ENCODE measurements at regions not wholly inside any gene's neighbourhood (a gene's known extent, or its start where the extent isn't known, plus 50 kb on each side); places are given as distances from the start of the nearest gene placed in this dataset.

DNA sequence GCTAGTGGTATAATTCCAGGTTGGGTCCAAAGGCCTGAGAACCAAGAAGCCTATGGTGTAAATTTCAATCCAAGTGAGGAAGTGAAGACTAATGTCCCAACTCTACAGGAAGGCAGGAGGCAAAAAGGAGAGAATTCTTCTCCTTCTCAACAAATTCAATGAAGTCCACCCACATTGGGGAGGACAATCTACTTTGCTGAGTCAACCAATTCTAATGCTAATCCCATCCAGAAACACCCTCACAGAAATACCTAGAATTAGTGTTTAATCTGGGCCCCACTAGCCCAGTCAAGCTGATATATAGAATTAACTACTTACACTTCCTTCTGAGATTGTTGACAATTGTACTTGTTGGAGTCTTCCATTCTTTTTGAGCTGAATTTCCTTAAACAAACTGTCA is 413.2 kb upstream of the PHF14 start:
- Histone ChIP-seq H3K4me3 (no peak overlapping the region), H3K27me3 (replicated peaks; ENCODE audit: insufficient read depth) (no peaks in the 10 kb centered on the region), H3K4me1 (ENCODE audit: control insufficient read depth in 1 of 2, low read depth in 2 of 2) (no peaks in the 10 kb centered on the region), H3K27ac (no peak overlapping the region), H3K9me3 (no peaks in the 10 kb centered on the region), H3K36me3 (no peaks in the 10 kb centered on the region)
- ATAC-seq (ENCODE audit: insufficient number of reproducible peaks, low FRiP score, low read depth) (no peak), DNase-seq (ENCODE audit: low spot score) (no peak)
- TF ChIP-seq CTCF (IDR thresholded peaks at IDR 0.05), result no peak

- Histone ChIP-seq H3K36me3 (no peaks in the 10 kb centered on the region), H3K4me3 (no peak overlapping the region), H3K27me3 (replicated peaks; ENCODE audit: insufficient read depth) (no peaks in the 10 kb centered on the region), H3K27ac (no peak overlapping the region), H3K4me1 (ENCODE audit: control insufficient read depth in 1 of 2, low read depth in 2 of 2) (no peaks in the 10 kb centered on the region), H3K9me3 (no peaks in the 10 kb centered on the region)
- ATAC-seq (ENCODE audit: insufficient number of reproducible peaks, low FRiP score, low read depth) (no peak), DNase-seq (ENCODE audit: low spot score) (no peak)
- no peak for TF ChIP-seq CTCF (IDR thresholded peaks at IDR 0.05)
Measured at GRCh38 chr7:10568891-10569290, 404.8 kb upstream of the PHF14 start.

GRCh38 chr7:10571759-10572158 is 401.9 kb upstream of the PHF14 start:
- no peaks in the 10 kb centered on the region for H3K27me3 ChIP-seq (replicated peaks; ENCODE audit: insufficient read depth)
- no peak overlapping the region for H3K27ac ChIP-seq
- no peak for ATAC-seq (ENCODE audit: insufficient number of reproducible peaks, low FRiP score, low read depth)
- no peaks in the 10 kb centered on the region for H3K36me3 ChIP-seq
- no peak for TF ChIP-seq CTCF (IDR thresholded peaks at IDR 0.05)
- H3K4me3 ChIP-seq, result no peak overlapping the region
- no peaks in the 10 kb centered on the region for H3K4me1 ChIP-seq (ENCODE audit: control insufficient read depth in 1 of 2, low read depth in 2 of 2)
- no peak for DNase-seq (ENCODE audit: low spot score)
- no peaks in the 10 kb centered on the region for H3K9me3 ChIP-seq

GRCh38 chr7:10577866-10578374 is 395.8 kb upstream of the PHF14 start:
- no peaks in the 10 kb centered on the region for H3K9me3 ChIP-seq
- no peaks in the 10 kb centered on the region for H3K27me3 ChIP-seq (replicated peaks; ENCODE audit: insufficient read depth)
- no peaks in the 10 kb centered on the region for H3K36me3 ChIP-seq
- H3K27ac ChIP-seq, result no peak overlapping the region
- DNase-seq (ENCODE audit: low spot score) (no peak), ATAC-seq (ENCODE audit: insufficient number of reproducible peaks, low FRiP score, low read depth) (no peak)
- TF ChIP-seq CTCF (IDR thresholded peaks at IDR 0.05), result no peak
- no peaks in the 10 kb centered on the region for H3K4me1 ChIP-seq (ENCODE audit: control insufficient read depth in 1 of 2, low read depth in 2 of 2)
- no peak overlapping the region for H3K4me3 ChIP-seq

DNA sequence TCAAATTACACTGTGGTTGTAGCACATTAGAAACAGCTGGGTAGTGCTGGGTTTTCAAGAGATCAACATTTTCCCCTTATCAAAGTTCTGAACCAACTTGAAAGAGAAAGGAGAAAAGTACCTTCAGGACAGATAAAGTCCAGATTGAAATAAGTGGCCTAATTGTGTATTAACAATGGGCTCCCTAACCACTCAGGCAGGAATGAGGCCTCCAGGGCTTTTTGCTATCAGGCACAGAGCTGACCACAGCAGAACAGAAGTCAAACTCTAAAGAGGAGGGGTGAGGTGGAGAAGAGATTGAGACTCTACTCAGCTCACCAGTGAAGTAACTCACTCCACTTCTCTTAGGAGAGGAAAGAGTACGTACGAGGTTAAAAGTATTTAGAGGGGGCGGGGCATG is 394.1 kb upstream of the PHF14 start:
- Histone ChIP-seq H3K9me3 (no peaks in the 10 kb centered on the region), H3K4me1 (ENCODE audit: control insufficient read depth in 1 of 2, low read depth in 2 of 2) (no peaks in the 10 kb centered on the region), H3K27me3 (replicated peaks; ENCODE audit: insufficient read depth) (no peaks in the 10 kb centered on the region), H3K4me3 (no peak overlapping the region), H3K27ac (no peak overlapping the region), H3K36me3 (no peaks in the 10 kb centered on the region)
- ATAC-seq (ENCODE audit: insufficient number of reproducible peaks, low FRiP score, low read depth) (no peak), DNase-seq (ENCODE audit: low spot score) (no peak)
- no peak for TF ChIP-seq CTCF (IDR thresholded peaks at IDR 0.05)

All from thoracic aorta (tissue), 2 donors.